DMS53 (cell line): ENCODE measurements at regions not wholly inside any gene's neighbourhood (a gene's known extent, or its start where the extent isn't known, plus 50 kb on each side); places are given as distances from the start of the nearest gene placed in this dataset.

Source experiments
- DNase-seq: peaks from one replicate; lab custom pipeline; 2025; lab: John Stamatoyannopoulos, UW

DNA sequence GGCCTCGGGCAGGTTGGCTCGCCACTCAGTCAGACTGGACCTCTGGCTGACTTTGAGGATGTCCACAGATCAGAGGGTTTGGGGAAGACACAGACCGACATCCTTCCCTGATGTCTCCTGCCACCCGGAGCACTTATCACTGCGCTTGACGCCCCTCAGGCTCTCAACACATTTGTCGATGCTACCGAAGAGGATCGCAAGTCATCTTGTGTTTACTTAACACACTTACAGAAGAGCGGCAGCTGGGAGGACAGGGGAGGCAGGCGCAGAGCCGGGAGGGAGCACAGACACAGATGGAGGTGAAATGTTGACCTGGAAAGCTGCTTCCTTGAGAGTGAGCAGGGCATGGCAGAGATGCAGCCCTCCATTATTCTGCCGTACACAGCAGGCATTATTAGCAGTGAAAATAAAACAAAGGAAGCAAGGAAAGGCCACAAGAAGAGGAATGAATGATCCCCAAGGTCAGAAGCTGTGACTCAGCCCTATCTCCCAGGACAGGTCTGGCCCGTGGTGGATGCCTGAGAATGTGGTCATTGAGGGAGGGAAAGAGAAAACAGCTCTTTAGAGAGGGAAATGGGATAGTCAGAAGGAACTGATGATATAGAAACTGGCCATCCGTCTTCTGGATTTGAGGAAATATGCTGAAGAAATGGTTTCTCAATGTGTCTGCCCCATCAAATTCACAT lies 549.5 kb upstream of the ARGLU1 start:
- DNase-seq = peak; percentile 0

- DNase-seq = no peak
These were observed 545.5 kb upstream of the ARGLU1 start for GRCh38 chr13:107113387-107113786.

DNA sequence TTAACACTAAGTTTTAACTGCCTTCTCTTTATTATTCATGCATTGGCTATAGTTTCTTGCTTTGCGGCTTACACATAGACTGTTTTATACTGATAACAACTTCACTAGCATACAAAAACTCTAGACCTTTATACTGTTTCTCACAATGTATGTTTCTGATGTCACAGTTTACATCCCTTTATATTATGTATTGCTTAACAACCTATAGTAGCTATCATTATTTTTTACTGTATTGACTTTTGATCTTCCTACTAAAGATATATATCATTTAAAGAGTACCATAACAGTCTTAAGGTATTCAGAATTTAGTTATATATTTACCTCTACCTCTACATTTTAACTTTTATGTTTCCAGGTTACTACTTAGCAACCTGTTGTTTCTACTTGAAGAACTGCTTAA lies 543.3 kb upstream of the ARGLU1 start:
- DNase-seq = no peak

- DNase-seq = no peak
These were observed 536.7 kb upstream of the ARGLU1 start for GRCh38 chr13:107104631-107105030.

DNA sequence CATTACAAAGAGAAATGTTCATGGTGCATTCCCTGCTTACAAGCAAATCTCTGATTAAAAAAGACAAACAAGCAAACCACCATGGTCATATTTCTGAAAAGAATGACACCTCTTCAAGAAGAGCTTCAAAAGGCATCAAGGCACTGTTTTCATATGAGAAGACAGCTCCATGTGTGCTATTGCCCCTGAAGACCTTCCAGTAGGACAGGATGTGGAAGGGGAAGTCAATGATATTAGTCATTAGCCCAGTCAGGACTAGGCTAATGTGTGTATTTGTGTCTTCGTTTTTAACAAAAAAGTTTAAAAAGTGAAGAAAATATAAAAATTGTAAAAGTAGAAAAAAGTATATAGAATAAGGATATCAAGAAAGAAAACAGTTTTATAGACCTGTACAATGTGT lies 534.7 kb upstream of the ARGLU1 start:
- no peak for DNase-seq

- no peak for DNase-seq
These were observed 531.7 kb upstream of the ARGLU1 start for GRCh38 chr13:107099661-107100060.

GRCh38 chr13:107097916-107098315 lies 530.0 kb upstream of the ARGLU1 start:
- no peak for DNase-seq

- DNase-seq = no peak
These were observed 527.9 kb upstream of the ARGLU1 start for GRCh38 chr13:107095876-107096275.

- DNase-seq = no peak
These were observed 523.9 kb upstream of the ARGLU1 start for GRCh38 chr13:107091861-107092260.

GRCh38 chr13:107091428-107091827 lies 523.5 kb upstream of the ARGLU1 start:
- DNase-seq = no peak

DNA sequence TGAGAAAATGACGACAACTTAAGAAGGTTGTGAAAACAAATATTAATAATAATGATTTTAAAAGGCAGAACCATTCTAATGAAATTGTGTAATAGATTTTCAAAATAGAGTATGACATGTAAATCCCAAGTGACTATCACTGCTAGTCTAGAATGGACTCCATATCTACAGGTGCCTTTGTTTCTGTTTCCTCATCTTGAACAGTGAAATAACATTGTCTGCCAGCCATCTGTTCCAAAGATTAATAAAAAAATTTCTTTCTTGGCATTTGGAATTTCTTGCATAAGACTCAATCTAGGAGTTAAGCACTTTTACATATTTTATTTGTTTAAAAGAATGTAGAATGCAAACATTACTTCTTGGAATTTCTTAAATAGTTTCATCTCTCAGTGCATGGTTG lies 520.1 kb upstream of the ARGLU1 start:
- DNase-seq = no peak

DNA sequence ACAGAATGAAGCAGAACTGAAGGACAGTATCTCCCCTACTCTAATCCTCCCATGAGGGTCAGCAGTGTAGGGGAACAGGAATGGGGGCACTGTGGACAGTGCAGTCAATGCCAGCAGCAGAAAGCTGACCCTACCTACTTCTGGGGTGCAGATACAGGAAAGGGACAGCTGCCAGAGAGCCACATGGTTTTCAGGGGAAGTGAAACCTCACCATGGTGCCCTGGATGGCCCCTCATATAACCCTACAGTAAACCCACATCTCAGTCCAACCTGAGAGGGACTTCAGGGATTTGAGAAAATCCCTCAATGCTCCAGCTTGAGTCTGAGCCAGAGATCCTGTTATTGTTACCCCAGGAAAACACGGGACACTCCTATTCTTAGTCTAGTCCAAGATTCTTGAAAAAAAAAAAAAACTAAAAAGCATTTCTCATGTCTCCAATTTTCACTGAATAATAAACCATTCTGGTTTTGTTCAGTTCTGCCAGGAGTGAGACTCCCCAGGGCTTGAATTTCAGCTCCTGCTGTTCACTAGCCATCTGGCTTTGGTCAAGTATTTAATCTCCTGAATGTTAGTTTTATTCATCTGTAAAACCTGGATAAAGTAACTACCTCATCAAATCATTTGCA lies 511.6 kb upstream of the ARGLU1 start:
- DNase-seq = no peak

GRCh38 chr13:107078229-107078765 lies 510.4 kb upstream of the ARGLU1 start:
- no peak for DNase-seq

GRCh38 chr13:107076801-107077200 lies 508.9 kb upstream of the ARGLU1 start:
- DNase-seq = no peak

DNA sequence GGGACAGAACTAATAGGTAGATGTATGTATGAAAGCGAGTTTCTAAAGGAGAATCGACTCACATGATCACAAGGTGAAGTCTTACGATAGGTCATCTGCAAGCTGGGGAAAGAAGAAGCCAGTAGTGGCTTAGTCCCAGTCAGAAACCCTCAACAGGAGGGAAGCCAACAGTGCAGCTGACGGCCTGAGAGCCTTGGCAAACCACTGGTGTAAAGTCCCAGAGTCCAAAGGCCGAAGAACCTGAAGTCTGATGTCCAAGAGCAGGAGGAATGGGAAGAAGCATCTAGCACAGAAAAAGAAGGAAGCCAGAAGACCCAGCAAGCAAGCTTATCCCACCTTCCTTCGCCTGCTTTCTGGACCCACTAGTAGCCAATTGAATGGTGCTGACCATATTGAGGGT lies 507.6 kb upstream of the ARGLU1 start:
- no peak for DNase-seq

- no peak for DNase-seq
These were observed 502.9 kb upstream of the ARGLU1 start for GRCh38 chr13:107070792-107071191.

- no peak for DNase-seq
These were observed 501.3 kb upstream of the ARGLU1 start for GRCh38 chr13:107069108-107069776.

- DNase-seq = no peak
These were observed 499.4 kb upstream of the ARGLU1 start for GRCh38 chr13:107067381-107067780.

DNA sequence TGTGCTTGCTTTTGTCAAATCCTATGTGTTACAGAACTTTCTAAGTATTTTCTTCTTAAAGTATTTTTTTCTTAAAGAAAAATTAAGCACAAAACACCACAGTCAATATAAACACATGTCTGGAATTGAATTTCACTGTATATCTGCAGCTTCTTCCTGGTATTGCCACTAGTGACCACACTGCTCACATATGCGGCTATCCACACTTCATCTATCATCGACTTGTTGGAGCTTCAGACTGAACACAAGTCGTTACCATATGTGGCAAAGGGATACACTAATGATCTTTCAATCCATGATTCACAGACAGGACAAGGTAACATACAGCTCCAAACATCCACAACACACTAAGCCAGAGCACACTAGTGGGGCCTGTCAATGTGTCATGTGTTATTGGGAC lies 498.4 kb upstream of the ARGLU1 start:
- no peak for DNase-seq

- DNase-seq = peak; percentile 2
These were observed 497.1 kb upstream of the ARGLU1 start for GRCh38 chr13:107065036-107065435.

- DNase-seq = no peak
These were observed 489.2 kb upstream of the ARGLU1 start for GRCh38 chr13:107057028-107057631.

DNA sequence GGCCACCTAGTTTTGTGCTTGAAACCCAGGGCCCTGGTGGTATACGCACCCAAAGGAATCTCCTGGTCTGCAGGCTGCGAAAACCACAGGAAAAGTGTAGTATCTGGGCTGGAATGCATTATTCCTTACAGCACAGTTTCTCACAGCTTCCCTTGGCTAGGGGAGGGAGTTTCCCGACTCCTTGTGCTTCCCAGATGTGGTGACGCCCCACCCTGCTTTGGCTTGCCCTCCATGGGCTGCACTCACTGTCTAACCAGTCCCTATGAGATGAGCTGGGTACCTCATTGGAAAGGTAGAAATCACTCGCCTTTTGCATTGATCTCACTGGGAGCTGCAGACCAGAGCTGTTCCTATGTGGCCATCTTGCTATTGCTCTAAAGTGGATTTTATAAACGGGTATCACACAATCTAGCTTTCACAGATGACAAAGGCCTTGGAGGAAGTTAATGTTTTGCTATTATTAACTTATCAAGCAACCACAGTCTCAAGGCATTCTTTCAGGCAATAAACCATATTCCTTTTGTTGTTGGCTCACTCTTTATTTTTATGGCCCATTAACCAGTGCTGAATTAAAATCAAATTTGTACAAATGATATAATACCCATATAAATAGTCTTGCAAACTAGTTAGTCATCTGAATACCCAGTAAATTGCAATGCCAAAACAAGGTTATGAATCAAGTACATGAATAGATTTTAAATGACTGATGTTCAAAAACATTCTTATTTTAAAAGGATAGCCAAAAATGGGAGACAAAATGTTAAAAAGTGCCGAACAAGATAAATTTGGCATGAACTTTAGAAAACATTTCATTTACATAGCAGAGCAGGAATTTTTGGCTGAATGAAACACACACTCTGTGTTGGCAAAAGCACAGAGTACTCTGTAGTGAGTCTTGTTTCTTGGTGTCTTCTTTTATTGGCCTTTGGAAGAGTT lies 475.4 kb upstream of the ARGLU1 start:
- DNase-seq = no peak
